CD14-positive monocyte (primary cell): ENCODE measurements at regions not wholly inside any gene's neighbourhood (a gene's known extent, or its start where the extent isn't known, plus 50 kb on each side); places are given as distances from the start of the nearest gene placed in this dataset.

Source experiments
- DNase-seq, 3 donors: peaks; one replicate each; pipeline ENCODE4 v3.0.0-alpha.2; 2011 to 2022
- H2AFZ ChIP-seq: 2 replicates; pipeline ENCODE4 v1.6.0; 2012; ENCODE audit warnings: mild to moderate bottlenecking, low read depth, low read length, inconsistent platforms; ENCODE audit not compliant: insufficient read depth, poor library complexity, severe bottlenecking
- H3K27ac ChIP-seq, 2 donors: 1 replicate in 1 of 2; 2 replicates in 1 of 2; pipeline ENCODE4 v1.5.1; 2012 to 2013; ENCODE audit warnings: low read length in 2 of 2, control low read depth in 1 of 2, inconsistent platforms in 1 of 2, low read depth in 1 of 2, mild to moderate bottlenecking in 1 of 2
- H3K27me3 ChIP-seq, 2 donors: one replicate each; pipeline versions ENCODE4 v1.6.0 to v1.6.1; 2011 to 2013; ENCODE audit warnings: low read length in 2 of 2; ENCODE audit not compliant: control insufficient read depth in 2 of 2, insufficient read depth in 2 of 2
- H3K36me3 ChIP-seq, 2 donors: replicated peaks in 1 of 2; 1 replicate in 1 of 2; 2 replicates in 1 of 2; pipeline versions ENCODE4 v1.5.1 to v1.6.1; 2012 to 2013; ENCODE audit warnings: low read length in 2 of 2, control low read depth in 1 of 2, inconsistent platforms in 1 of 2, mild to moderate bottlenecking in 1 of 2; ENCODE audit not compliant: insufficient read depth in 2 of 2, control insufficient read depth in 1 of 2
- H3K4me1 ChIP-seq, 2 donors: 1 replicate in 1 of 2; 2 replicates in 1 of 2; pipeline versions ENCODE4 v1.5.1 to v1.6.1; 2012 to 2013; ENCODE audit warnings: low read length in 2 of 2, control low read depth in 1 of 2, inconsistent platforms in 1 of 2, mild to moderate bottlenecking in 1 of 2, moderate library complexity in 1 of 2; ENCODE audit not compliant: insufficient read depth in 2 of 2, control insufficient read depth in 1 of 2
- H3K4me2 ChIP-seq: replicated peaks from 2 replicates; pipeline ENCODE3; 2012; ENCODE audit warnings: low read length, moderate library complexity, mild to moderate bottlenecking; ENCODE audit not compliant: poor library complexity, severe bottlenecking; ENCODE audit errors: extremely low read depth
- H3K4me3 ChIP-seq, 3 experiments: fragments of 200-600 bp in 1 of 3; sonication (generic) in 1 of 3; replicated peaks in 1 of 3; 1 replicate in 2 of 3; 2 replicates in 1 of 3; pipeline ENCODE4 v1.5.1; 2011 to 2013; ENCODE audit warnings: low read length in 3 of 3, mild to moderate bottlenecking in 3 of 3, control low read depth in 2 of 3, low read depth in 2 of 3, inconsistent platforms in 1 of 3, moderate library complexity in 1 of 3
- H3K79me2 ChIP-seq: 2 replicates; pipeline ENCODE4 v1.6.0; 2012; ENCODE audit warnings: mild to moderate bottlenecking, control low read depth, inconsistent platforms, low read length, moderate library complexity; ENCODE audit not compliant: insufficient read depth
- H3K9ac ChIP-seq: 2 replicates; pipeline ENCODE4 v1.6.0; 2017; ENCODE audit warnings: low read length, mild to moderate bottlenecking; ENCODE audit not compliant: insufficient read depth, poor library complexity, severe bottlenecking
- H3K9me3 ChIP-seq, 2 donors: replicated peaks in 1 of 2; 1 replicate in 1 of 2; 2 replicates in 1 of 2; pipeline versions ENCODE4 v1.5.1 to v1.6.1; 2012 to 2013; ENCODE audit warnings: low read length in 2 of 2, control low read depth in 1 of 2; ENCODE audit not compliant: control insufficient read depth in 1 of 2, insufficient read depth in 1 of 2
- H4K20me1 ChIP-seq: 2 replicates; pipeline ENCODE4 v1.6.0; 2012; ENCODE audit warnings: mild to moderate bottlenecking, low read length, control low read depth, moderate library complexity; ENCODE audit not compliant: insufficient read depth
- H3K27ac Mint-ChIP-seq, 7 donors: one replicate each; pipeline ENCODE4 v1.8.0; 2020; ENCODE audit warnings: mild to moderate bottlenecking in 7 of 7, mixed read lengths in 7 of 7, moderate library complexity in 6 of 7, inconsistent platforms in 2 of 7
- H3K27me3 Mint-ChIP-seq, 3 donors: one replicate each; pipeline ENCODE4 v1.8.0; 2021 to 2022; ENCODE audit warnings: low read depth in 3 of 3, mild to moderate bottlenecking in 3 of 3, mixed read lengths in 3 of 3, moderate library complexity in 3 of 3, inconsistent platforms in 1 of 3
- H3K36me3 Mint-ChIP-seq, 2 donors: one replicate each; pipeline ENCODE4 v1.8.0; 2020; ENCODE audit warnings: mixed read lengths in 2 of 2, inconsistent platforms in 1 of 2, mild to moderate bottlenecking in 1 of 2
- H3K4me1 Mint-ChIP-seq: one replicate; pipeline ENCODE4 v1.8.0; 2020; ENCODE audit warnings: mild to moderate bottlenecking, mixed read lengths
- H3K4me3 Mint-ChIP-seq, 2 donors: one replicate each; pipeline ENCODE4 v1.8.0; 2020; ENCODE audit warnings: mild to moderate bottlenecking in 2 of 2, mixed read lengths in 2 of 2, moderate library complexity in 1 of 2
- H3K9me3 Mint-ChIP-seq, 7 donors: one replicate each; pipeline ENCODE4 v1.8.0; 2020 to 2022; ENCODE audit warnings: mixed read lengths in 7 of 7, mild to moderate bottlenecking in 6 of 7, moderate library complexity in 6 of 7, inconsistent platforms in 2 of 7
- WGBS: methylation state at CpG from one replicate; pipeline ENCODE4 v1.1.5; 2013; ENCODE audit warnings: missing lambda C conversion rate; ENCODE audit not compliant: insufficient coverage; 5-methylcytosine and 5-hydroxymethylcytosine counted together
- intact Hi-C, 2 donors: fragments of 100-400 bp; cut with micrococcal nuclease; formaldehyde crosslinking; loops; one replicate each; pipeline versions ENCODE4 v1.15.0 to v1.15.1; 2023
- TF ChIP-seq, protein P1 (sequence below): fragments of 200-600 bp; IDR thresholded peaks from one replicate; pipeline ENCODE4 v1.8.0; 2022; ENCODE audit warnings: antibody characterized with exemption, mild to moderate bottlenecking

DNA sequence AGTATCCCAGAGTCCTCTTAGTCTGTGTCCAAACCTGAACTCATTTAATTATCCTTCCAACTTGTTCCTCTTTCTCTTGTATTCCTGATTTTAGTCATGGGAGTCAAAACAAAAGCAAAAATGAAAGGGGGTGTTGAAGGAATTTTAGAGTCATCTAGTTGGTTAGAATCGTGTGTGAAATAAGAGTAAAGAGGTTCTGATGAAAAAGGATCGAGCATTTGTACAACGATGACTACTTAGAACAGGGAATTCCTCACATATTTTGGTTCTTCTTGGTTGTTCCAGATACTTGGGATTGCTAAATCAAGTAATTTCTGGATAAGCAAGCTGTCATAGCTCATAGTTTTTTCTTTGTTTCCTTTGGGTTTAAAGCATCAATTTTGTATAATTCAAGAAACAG is 194.4 kb downstream of the BCOR start:
- WGBS: no CpG with 5 or more reads among the region's 3 CpGs
- intact Hi-C loops: no loop called here
- Histone ChIP-seq H3K27me3 (no peaks in the 10 kb centered on the region), H3K4me2 (no peak overlapping the region), H3K36me3 (no peaks in the 10 kb centered on the region), H2AFZ (no peak overlapping the region), H4K20me1 (no peaks in the 10 kb centered on the region), H3K79me2 (no peaks in the 10 kb centered on the region), H3K4me1 (peaks cover 18% of the 10 kb centered on the region in 2 donors), H3K27ac (no peak overlapping the region), H3K4me3 (no peak overlapping the region), H3K9ac (no peak overlapping the region), H3K9me3 (no peaks in the 10 kb centered on the region)
- H3K27ac Mint-ChIP-seq: no peak overlapping the region
- H3K4me3 Mint-ChIP-seq: no peak overlapping the region
- DNase-seq: no peak
- peaks cover 24% of the 10 kb centered on the region for H3K4me1 Mint-ChIP-seq
- H3K9me3 Mint-ChIP-seq: peaks cover 0 to 3% (median 0%) of the 10 kb centered on the region in 7 donors
- H3K36me3 Mint-ChIP-seq: no peaks in the 10 kb centered on the region
- peaks cover 1 to 11% (median 3%) of the 10 kb centered on the region in 3 donors for H3K27me3 Mint-ChIP-seq
- TF ChIP-seq, protein P1, sequence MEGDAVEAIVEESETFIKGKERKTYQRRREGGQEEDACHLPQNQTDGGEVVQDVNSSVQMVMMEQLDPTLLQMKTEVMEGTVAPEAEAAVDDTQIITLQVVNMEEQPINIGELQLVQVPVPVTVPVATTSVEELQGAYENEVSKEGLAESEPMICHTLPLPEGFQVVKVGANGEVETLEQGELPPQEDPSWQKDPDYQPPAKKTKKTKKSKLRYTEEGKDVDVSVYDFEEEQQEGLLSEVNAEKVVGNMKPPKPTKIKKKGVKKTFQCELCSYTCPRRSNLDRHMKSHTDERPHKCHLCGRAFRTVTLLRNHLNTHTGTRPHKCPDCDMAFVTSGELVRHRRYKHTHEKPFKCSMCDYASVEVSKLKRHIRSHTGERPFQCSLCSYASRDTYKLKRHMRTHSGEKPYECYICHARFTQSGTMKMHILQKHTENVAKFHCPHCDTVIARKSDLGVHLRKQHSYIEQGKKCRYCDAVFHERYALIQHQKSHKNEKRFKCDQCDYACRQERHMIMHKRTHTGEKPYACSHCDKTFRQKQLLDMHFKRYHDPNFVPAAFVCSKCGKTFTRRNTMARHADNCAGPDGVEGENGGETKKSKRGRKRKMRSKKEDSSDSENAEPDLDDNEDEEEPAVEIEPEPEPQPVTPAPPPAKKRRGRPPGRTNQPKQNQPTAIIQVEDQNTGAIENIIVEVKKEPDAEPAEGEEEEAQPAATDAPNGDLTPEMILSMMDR: no peak

DNA sequence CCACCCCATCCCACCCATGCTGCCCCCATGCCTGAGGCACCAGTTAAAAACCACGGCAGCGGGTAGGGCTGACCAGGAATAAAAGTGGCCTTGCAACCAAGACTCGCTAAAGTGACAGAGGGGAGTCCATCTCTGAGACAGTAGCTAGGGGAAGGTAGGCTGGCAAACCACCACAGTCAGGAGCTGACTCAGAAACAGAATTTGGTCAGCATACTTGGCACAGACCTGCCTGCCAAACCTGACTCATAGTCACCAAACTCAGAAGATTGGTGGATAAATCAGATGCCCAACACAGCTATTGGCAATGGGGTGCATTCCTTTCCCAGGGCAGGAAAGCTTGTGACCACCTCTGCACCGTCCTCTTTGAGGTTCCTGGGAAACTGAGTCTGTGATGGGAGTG is 193.8 kb downstream of the BCOR start:
- intact Hi-C loops: no loop called here
- Mint-ChIP-seq H3K36me3 (no peaks in the 10 kb centered on the region), H3K27me3 (peaks cover 1 to 11% (median 3%) of the 10 kb centered on the region in 3 donors), H3K4me3 (no peak overlapping the region), H3K27ac (no peak overlapping the region), H3K9me3 (peaks cover 0 to 3% (median 0%) of the 10 kb centered on the region in 7 donors), H3K4me1 (peaks cover 30% of the 10 kb centered on the region)
- Histone ChIP-seq H4K20me1 (no peaks in the 10 kb centered on the region), H3K27me3 (no peaks in the 10 kb centered on the region), H3K9me3 (no peaks in the 10 kb centered on the region), H3K36me3 (no peaks in the 10 kb centered on the region), H3K9ac (no peak overlapping the region), H3K4me1 (peaks cover 24% of the 10 kb centered on the region in 2 donors), H2AFZ (no peak overlapping the region), H3K4me3 (no peak overlapping the region), H3K27ac (no peak overlapping the region), H3K4me2 (no peak overlapping the region), H3K79me2 (no peaks in the 10 kb centered on the region)
- TF ChIP-seq, protein P1: no peak
- no CpG with 5 or more reads among the region's 4 CpGs for WGBS
- DNase-seq: no peak
